ENCODE measurements at regions not wholly inside any gene's neighbourhood (a gene's known extent, or its start where the extent isn't known, plus 50 kb on each side); places are given as distances from the start of the nearest gene placed in this dataset.
A peak's percentile ranks its signal among the peaks of the same experiment; 100 is the strongest.
"Not testable (repeated sequence)": the region's sequence is repeated elsewhere in the genome, so short reads cannot be mapped to it uniquely, and the experiment has no call there.

DNA sequence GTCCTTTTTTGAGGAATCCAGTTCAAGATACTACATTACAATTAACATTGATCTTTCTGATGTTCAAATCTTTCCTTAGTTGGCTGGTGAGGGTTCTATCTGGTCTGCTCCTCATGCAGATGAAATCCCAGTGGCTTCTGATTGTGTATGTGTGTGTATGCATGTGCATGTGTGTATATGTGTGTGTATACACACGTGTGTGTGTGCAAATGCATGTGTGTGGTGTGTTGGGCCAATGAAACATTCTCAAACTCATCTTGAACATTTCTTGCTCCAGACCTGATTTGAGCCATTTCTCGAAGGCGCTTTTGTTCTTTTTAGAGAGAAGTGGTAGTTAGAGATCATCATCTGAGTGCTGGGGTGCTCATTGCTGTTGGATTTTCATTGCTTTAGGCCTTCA lies 113.9 kb downstream of the GLRX3 start:
- peaks cover 5% of the 10 kb centered on the region for H3K27me3 Mint-ChIP-seq
- no peak for ATAC-seq
- no peak overlapping the region for H3K27ac Mint-ChIP-seq
- no peaks in the 10 kb centered on the region for H3K9me3 Mint-ChIP-seq
- H3K4me3 Mint-ChIP-seq: no peak overlapping the region
- no peaks in the 10 kb centered on the region for H3K36me3 Mint-ChIP-seq (ENCODE audit: low read depth)
- DNase-seq: no peak
- no peaks in the 10 kb centered on the region for H3K4me1 Mint-ChIP-seq

- Mint-ChIP-seq H3K27me3 (peaks cover 2% of the 10 kb centered on the region), H3K27ac (no peak overlapping the region)
These were observed 115.6 kb downstream of the GLRX3 start for GRCh38 chr10:130251766-130252165.

GRCh38 chr10:130254243-130254642 lies 118.1 kb downstream of the GLRX3 start:
- ATAC-seq: no peak
- no peaks in the 10 kb centered on the region for H3K4me1 Mint-ChIP-seq
- DNase-seq: no peak
- H3K27ac Mint-ChIP-seq: no peak overlapping the region
- H3K4me3 Mint-ChIP-seq: no peak overlapping the region
- H3K36me3 Mint-ChIP-seq (ENCODE audit: low read depth): no peaks in the 10 kb centered on the region
- H3K9me3 Mint-ChIP-seq: no peaks in the 10 kb centered on the region
- no peaks in the 10 kb centered on the region for H3K27me3 Mint-ChIP-seq

More at GRCh38 chr10:130251766-130252165, 115.6 kb downstream of the GLRX3 start:
- no peaks in the 10 kb centered on the region for H3K36me3 Mint-ChIP-seq (ENCODE audit: low read depth)
- H3K4me1 Mint-ChIP-seq: no peaks in the 10 kb centered on the region
- DNase-seq (no peak), ATAC-seq (no peak)
- no peak overlapping the region for H3K4me3 Mint-ChIP-seq
- H3K9me3 Mint-ChIP-seq: no peaks in the 10 kb centered on the region

GRCh38 chr10:130254662-130255061 lies 118.5 kb downstream of the GLRX3 start:
- ATAC-seq (no peak), DNase-seq (no peak)
- H3K36me3 Mint-ChIP-seq (ENCODE audit: low read depth): no peaks in the 10 kb centered on the region
- no peaks in the 10 kb centered on the region for H3K4me1 Mint-ChIP-seq
- no peak overlapping the region for H3K27ac Mint-ChIP-seq
- no peak overlapping the region for H3K4me3 Mint-ChIP-seq
- H3K27me3 Mint-ChIP-seq: no peaks in the 10 kb centered on the region
- H3K9me3 Mint-ChIP-seq: no peaks in the 10 kb centered on the region

DNA sequence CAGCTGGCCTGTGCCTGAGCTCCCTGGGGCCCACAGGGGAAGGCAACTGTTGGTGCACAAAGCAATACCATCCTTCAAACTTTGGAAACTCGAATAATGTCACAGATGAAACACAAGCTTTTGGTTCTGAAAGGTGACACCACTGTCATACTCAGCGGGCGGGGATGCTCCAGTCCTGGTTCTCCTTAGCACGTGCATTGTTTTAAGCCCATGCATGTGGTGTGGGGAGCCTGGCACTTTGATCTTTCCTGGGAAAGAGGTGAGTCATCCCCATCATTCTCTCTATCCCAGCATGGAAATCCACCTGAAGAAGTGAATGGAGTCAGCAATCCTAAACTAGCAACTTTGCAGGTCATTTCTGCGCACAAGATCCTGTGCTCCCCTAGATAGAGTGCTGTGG lies 119.6 kb downstream of the GLRX3 start:
- no peak for ATAC-seq
- H3K27me3 Mint-ChIP-seq: no peaks in the 10 kb centered on the region
- no peaks in the 10 kb centered on the region for H3K4me1 Mint-ChIP-seq

GRCh38 chr10:130257897-130258296 lies 121.7 kb downstream of the GLRX3 start:
- DNase-seq (no peak), ATAC-seq (no peak)
- H3K9me3 Mint-ChIP-seq: peaks cover 2% of the 10 kb centered on the region
- H3K36me3 Mint-ChIP-seq (ENCODE audit: low read depth): no peaks in the 10 kb centered on the region
- no peaks in the 10 kb centered on the region for H3K4me1 Mint-ChIP-seq
- no peak overlapping the region for H3K4me3 Mint-ChIP-seq
- H3K27ac Mint-ChIP-seq: no peak overlapping the region
- no peaks in the 10 kb centered on the region for H3K27me3 Mint-ChIP-seq

More for the DNA sequence above, 119.6 kb downstream of the GLRX3 start:
- Mint-ChIP-seq H3K36me3 (ENCODE audit: low read depth) (no peaks in the 10 kb centered on the region), H3K4me3 (no peak overlapping the region), H3K27ac (no peak overlapping the region), H3K9me3 (no peaks in the 10 kb centered on the region)
- no peak for DNase-seq

GRCh38 chr10:130259380-130259779 lies 123.2 kb downstream of the GLRX3 start:
- no peak overlapping the region for H3K4me3 Mint-ChIP-seq

DNA sequence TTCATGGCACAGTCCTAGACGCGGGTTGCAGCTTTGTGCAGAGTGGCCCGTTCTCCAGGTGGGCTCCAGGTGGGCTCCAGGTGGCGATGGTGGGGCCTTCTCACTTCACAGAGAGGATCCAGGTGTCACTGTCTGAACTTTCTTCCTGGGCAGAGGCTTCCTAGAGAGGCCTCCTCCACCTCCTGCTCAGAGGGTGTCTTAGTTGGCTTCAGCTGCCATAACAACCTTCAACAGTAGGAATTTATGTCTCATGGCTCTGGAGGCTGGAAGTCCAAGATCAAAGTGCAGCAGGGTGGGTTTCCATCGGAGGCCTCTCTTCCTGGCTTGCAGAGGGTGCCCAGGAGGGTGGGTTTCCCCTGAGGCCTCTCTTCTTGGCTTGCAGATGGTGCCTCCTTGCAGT lies 125.1 kb downstream of the GLRX3 start:
- no peak overlapping the region for H3K27ac Mint-ChIP-seq
- ATAC-seq (no peak), DNase-seq (no peak)
- no peaks in the 10 kb centered on the region for H3K36me3 Mint-ChIP-seq (ENCODE audit: low read depth)
- H3K4me1 Mint-ChIP-seq: no peaks in the 10 kb centered on the region
- no peak overlapping the region for H3K4me3 Mint-ChIP-seq
- H3K27me3 Mint-ChIP-seq: no peaks in the 10 kb centered on the region
- H3K9me3 Mint-ChIP-seq: peaks cover 10% of the 10 kb centered on the region

More at GRCh38 chr10:130259380-130259779, 123.2 kb downstream of the GLRX3 start:
- DNase-seq (no peak), ATAC-seq (no peak)
- H3K27ac Mint-ChIP-seq: no peak overlapping the region
- no peaks in the 10 kb centered on the region for H3K27me3 Mint-ChIP-seq
- H3K4me1 Mint-ChIP-seq: no peaks in the 10 kb centered on the region
- H3K36me3 Mint-ChIP-seq (ENCODE audit: low read depth): no peaks in the 10 kb centered on the region
- peaks cover 6% of the 10 kb centered on the region for H3K9me3 Mint-ChIP-seq

- Mint-ChIP-seq H3K27ac (no peak overlapping the region), H3K9me3 (peaks cover 10% of the 10 kb centered on the region), H3K4me1 (no peaks in the 10 kb centered on the region), H3K36me3 (ENCODE audit: low read depth) (no peaks in the 10 kb centered on the region), H3K27me3 (no peaks in the 10 kb centered on the region), H3K4me3 (no peak overlapping the region)
- no peak for ATAC-seq
- DNase-seq: no peak
These were observed 125.6 kb downstream of the GLRX3 start for GRCh38 chr10:130261766-130262165.

- H3K36me3 Mint-ChIP-seq (ENCODE audit: low read depth): no peaks in the 10 kb centered on the region
- no peak for ATAC-seq
- no peak overlapping the region for H3K4me3 Mint-ChIP-seq
- H3K27ac Mint-ChIP-seq: no peak overlapping the region
- no peaks in the 10 kb centered on the region for H3K27me3 Mint-ChIP-seq
- H3K9me3 Mint-ChIP-seq: peaks cover 10% of the 10 kb centered on the region
- H3K4me1 Mint-ChIP-seq: no peaks in the 10 kb centered on the region
- DNase-seq: no peak
These were observed 127.1 kb downstream of the GLRX3 start for GRCh38 chr10:130263289-130263688.

GRCh38 chr10:130265542-130265941 lies 129.4 kb downstream of the GLRX3 start:
- H3K36me3 Mint-ChIP-seq (ENCODE audit: low read depth): no peaks in the 10 kb centered on the region
- DNase-seq (no peak), ATAC-seq (no peak)
- no peaks in the 10 kb centered on the region for H3K4me1 Mint-ChIP-seq
- no peak overlapping the region for H3K4me3 Mint-ChIP-seq
- H3K27me3 Mint-ChIP-seq: no peaks in the 10 kb centered on the region
- H3K27ac Mint-ChIP-seq: no peak overlapping the region
- H3K9me3 Mint-ChIP-seq: peaks cover 10% of the 10 kb centered on the region

- H3K36me3 Mint-ChIP-seq (ENCODE audit: low read depth): peaks cover 42% of the 10 kb centered on the region
- DNase-seq (no peak), ATAC-seq (no peak)
- H3K27me3 Mint-ChIP-seq: no peaks in the 10 kb centered on the region
- peaks cover 73% of the 10 kb centered on the region for H3K9me3 Mint-ChIP-seq
- H3K4me1 Mint-ChIP-seq: no peaks in the 10 kb centered on the region
- no peak overlapping the region for H3K4me3 Mint-ChIP-seq
- H3K27ac Mint-ChIP-seq: no peak overlapping the region
These were observed 146.5 kb downstream of the GLRX3 start for GRCh38 chr10:130282492-130283218.

- peaks cover 45% of the 10 kb centered on the region for H3K36me3 Mint-ChIP-seq (ENCODE audit: low read depth)
- no peaks in the 10 kb centered on the region for H3K4me1 Mint-ChIP-seq
- no peaks in the 10 kb centered on the region for H3K27me3 Mint-ChIP-seq
- ATAC-seq (no peak), DNase-seq (no peak)
- H3K9me3 Mint-ChIP-seq: peaks cover 77% of the 10 kb centered on the region
- H3K4me3 Mint-ChIP-seq: no peak overlapping the region
- no peak overlapping the region for H3K27ac Mint-ChIP-seq
These were observed 147.0 kb downstream of the GLRX3 start for GRCh38 chr10:130283219-130283545.

DNA sequence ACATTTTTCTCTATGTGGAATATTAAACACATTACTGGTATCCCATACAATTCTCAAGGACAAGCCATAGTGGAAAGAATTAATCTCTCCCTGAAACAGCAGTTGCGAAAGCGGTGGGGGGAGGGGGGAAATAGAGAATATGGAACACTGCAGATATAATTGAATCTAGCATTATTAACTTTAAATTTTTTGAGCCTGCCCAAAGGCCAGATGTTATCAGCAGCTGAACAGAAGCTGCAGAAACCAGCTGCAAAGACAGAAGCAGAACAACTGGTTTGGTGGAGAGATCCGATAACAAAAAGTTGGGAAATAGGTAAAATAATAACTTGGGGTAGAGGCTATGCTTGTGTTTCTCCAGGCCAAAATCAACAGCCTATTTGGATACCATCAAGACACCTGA lies 159.6 kb downstream of the GLRX3 start:
- not testable (repeated sequence) for ATAC-seq; H3K36me3 Mint-ChIP-seq (ENCODE audit: low read depth); H3K27me3 Mint-ChIP-seq; DNase-seq; H3K4me3 Mint-ChIP-seq; H3K27ac Mint-ChIP-seq; H3K4me1 Mint-ChIP-seq
- H3K9me3 Mint-ChIP-seq: peaks cover 57% of the 10 kb centered on the region

GRCh38 chr10:130300608-130301020 lies 164.4 kb downstream of the GLRX3 start:
- Mint-ChIP-seq H3K27ac (no peak overlapping the region), H3K4me3 (peak overlapping the region; percentile 24), H3K9me3 (peaks cover 57% of the 10 kb centered on the region), H3K36me3 (ENCODE audit: low read depth) (peaks cover 12% of the 10 kb centered on the region), H3K27me3 (no peaks in the 10 kb centered on the region), H3K4me1 (peaks cover 10% of the 10 kb centered on the region)
- peak; percentile 46 for DNase-seq
- ATAC-seq: peak; percentile 72
